ENCODE measurements at regions not wholly inside any gene's neighbourhood (a gene's known extent, or its start where the extent isn't known, plus 50 kb on each side); places are given as distances from the start of the nearest gene placed in this dataset.

- intact Hi-C loops (cut with DNase I), result no loop called here
- DNase-seq, result no peak
- 65% methylated on average over 2 of the region's 2 CpGs for WGBS
Observed at GRCh38 chr21:14753466-14754258, 207.5 kb upstream of the SAMSN1 start.

GRCh38 chr21:14753069-14753465 lies 207.0 kb upstream of the SAMSN1 start:
- ATAC-seq (no peak), DNase-seq (no peak)
- intact Hi-C loops (cut with DNase I), result no loop called here
- Histone ChIP-seq H3K4me3 (ENCODE audit: low read length) (no peak overlapping the region), H3K27ac (ENCODE audit: low read length) (no peak overlapping the region), H3K27me3 (ENCODE audit: control insufficient read depth, insufficient read depth) (no peaks in the 10 kb centered on the region), H3K4me1 (ENCODE audit: control insufficient read depth, insufficient read depth, low read length) (no peaks in the 10 kb centered on the region), H3K9me3 (ENCODE audit: control insufficient read depth, low read length) (no peaks in the 10 kb centered on the region)

More at GRCh38 chr21:14753466-14754258, 207.5 kb upstream of the SAMSN1 start:
- H3K4me1 ChIP-seq (ENCODE audit: control insufficient read depth, insufficient read depth, low read length), result no peaks in the 10 kb centered on the region
- no peak for ATAC-seq
- no peak overlapping the region for H3K27ac ChIP-seq (ENCODE audit: low read length)
- no peaks in the 10 kb centered on the region for H3K27me3 ChIP-seq (ENCODE audit: control insufficient read depth, insufficient read depth)
- H3K9me3 ChIP-seq (ENCODE audit: control insufficient read depth, low read length), result no peaks in the 10 kb centered on the region
- no peak overlapping the region for H3K4me3 ChIP-seq (ENCODE audit: low read length)

- intact Hi-C loops (cut with DNase I), result no loop called here
- DNase-seq (no peak), ATAC-seq (no peak)
- Histone ChIP-seq H3K9me3 (ENCODE audit: control insufficient read depth, low read length) (no peaks in the 10 kb centered on the region), H3K27ac (ENCODE audit: low read length) (no peak overlapping the region), H3K4me3 (ENCODE audit: low read length) (no peak overlapping the region), H3K27me3 (ENCODE audit: control insufficient read depth, insufficient read depth) (no peaks in the 10 kb centered on the region), H3K4me1 (ENCODE audit: control insufficient read depth, insufficient read depth, low read length) (no peaks in the 10 kb centered on the region)
Observed at GRCh38 chr21:14752345-14752909, 206.3 kb upstream of the SAMSN1 start.

GRCh38 chr21:14751602-14752344 lies 205.7 kb upstream of the SAMSN1 start:
- ATAC-seq (no peak), DNase-seq (no peak)
- 79% methylated on average over 2 of the region's 2 CpGs for WGBS
- Histone ChIP-seq H3K4me3 (ENCODE audit: low read length) (no peak overlapping the region), H3K27ac (ENCODE audit: low read length) (no peak overlapping the region), H3K27me3 (ENCODE audit: control insufficient read depth, insufficient read depth) (no peaks in the 10 kb centered on the region), H3K4me1 (ENCODE audit: control insufficient read depth, insufficient read depth, low read length) (no peaks in the 10 kb centered on the region), H3K9me3 (ENCODE audit: control insufficient read depth, low read length) (no peaks in the 10 kb centered on the region)
- intact Hi-C loops (cut with DNase I), result no loop called here

- DNase-seq, result no peak
- ATAC-seq, result no peak
- no peak overlapping the region for H3K4me3 ChIP-seq (ENCODE audit: low read length)
- 82% methylated on average over 3 of the region's 3 CpGs for WGBS
- no peak overlapping the region for H3K27ac ChIP-seq (ENCODE audit: low read length)
- intact Hi-C loops (cut with DNase I), result no loop called here
- H3K27me3 ChIP-seq (ENCODE audit: control insufficient read depth, insufficient read depth), result no peaks in the 10 kb centered on the region
- no peaks in the 10 kb centered on the region for H3K9me3 ChIP-seq (ENCODE audit: control insufficient read depth, low read length)
- no peaks in the 10 kb centered on the region for H3K4me1 ChIP-seq (ENCODE audit: control insufficient read depth, insufficient read depth, low read length)
Observed at GRCh38 chr21:14751011-14751410, 204.9 kb upstream of the SAMSN1 start.

GRCh38 chr21:14750041-14750440 lies 203.9 kb upstream of the SAMSN1 start:
- ATAC-seq (no peak), DNase-seq (no peak)
- no peaks in the 10 kb centered on the region for H3K4me1 ChIP-seq (ENCODE audit: control insufficient read depth, insufficient read depth, low read length)
- H3K27ac ChIP-seq (ENCODE audit: low read length), result no peak overlapping the region
- H3K4me3 ChIP-seq (ENCODE audit: low read length), result no peak overlapping the region
- no peaks in the 10 kb centered on the region for H3K27me3 ChIP-seq (ENCODE audit: control insufficient read depth, insufficient read depth)
- intact Hi-C loops (cut with DNase I), result no loop called here
- no peaks in the 10 kb centered on the region for H3K9me3 ChIP-seq (ENCODE audit: control insufficient read depth, low read length)

GRCh38 chr21:14748662-14749061 lies 202.5 kb upstream of the SAMSN1 start:
- Histone ChIP-seq H3K27ac (ENCODE audit: low read length) (no peak overlapping the region), H3K4me1 (ENCODE audit: control insufficient read depth, insufficient read depth, low read length) (no peaks in the 10 kb centered on the region), H3K9me3 (ENCODE audit: control insufficient read depth, low read length) (no peaks in the 10 kb centered on the region), H3K4me3 (ENCODE audit: low read length) (no peak overlapping the region), H3K27me3 (ENCODE audit: control insufficient read depth, insufficient read depth) (no peaks in the 10 kb centered on the region)
- 91% methylated on average over 2 of the region's 2 CpGs for WGBS
- DNase-seq (no peak), ATAC-seq (no peak)
- intact Hi-C loops (cut with DNase I), result no loop called here

- Histone ChIP-seq H3K4me1 (ENCODE audit: control insufficient read depth, insufficient read depth, low read length) (no peaks in the 10 kb centered on the region), H3K9me3 (ENCODE audit: control insufficient read depth, low read length) (no peaks in the 10 kb centered on the region), H3K4me3 (ENCODE audit: low read length) (no peak overlapping the region), H3K27me3 (ENCODE audit: control insufficient read depth, insufficient read depth) (no peaks in the 10 kb centered on the region), H3K27ac (ENCODE audit: low read length) (no peak overlapping the region)
- no peak for ATAC-seq
- WGBS, result 92% methylated on average over 1 of the region's 1 CpG
- DNase-seq, result no peak
- intact Hi-C loops (cut with DNase I), result no loop called here
Observed at GRCh38 chr21:14744368-14744767, 198.3 kb upstream of the SAMSN1 start.

GRCh38 chr21:14742119-14742518 lies 196.0 kb upstream of the SAMSN1 start:
- Histone ChIP-seq H3K27ac (ENCODE audit: low read length) (no peak overlapping the region), H3K9me3 (ENCODE audit: control insufficient read depth, low read length) (no peaks in the 10 kb centered on the region), H3K4me3 (ENCODE audit: low read length) (no peak overlapping the region), H3K27me3 (ENCODE audit: control insufficient read depth, insufficient read depth) (no peaks in the 10 kb centered on the region), H3K4me1 (ENCODE audit: control insufficient read depth, insufficient read depth, low read length) (no peaks in the 10 kb centered on the region)
- 80% methylated on average over 2 of the region's 2 CpGs for WGBS
- ATAC-seq (no peak), DNase-seq (no peak)
- intact Hi-C loops (cut with DNase I), result no loop called here

- no peak for ATAC-seq
- H3K27ac ChIP-seq (ENCODE audit: low read length), result no peak overlapping the region
- intact Hi-C loops (cut with DNase I), result no loop called here
- H3K9me3 ChIP-seq (ENCODE audit: control insufficient read depth, low read length), result no peaks in the 10 kb centered on the region
- no peak overlapping the region for H3K4me3 ChIP-seq (ENCODE audit: low read length)
- no peaks in the 10 kb centered on the region for H3K27me3 ChIP-seq (ENCODE audit: control insufficient read depth, insufficient read depth)
- WGBS, result 95% methylated on average over 1 of the region's 1 CpG
- H3K4me1 ChIP-seq (ENCODE audit: control insufficient read depth, insufficient read depth, low read length), result no peaks in the 10 kb centered on the region
- no peak for DNase-seq
Observed at GRCh38 chr21:14741256-14741655, 195.1 kb upstream of the SAMSN1 start.

GRCh38 chr21:14740692-14741091 lies 194.6 kb upstream of the SAMSN1 start:
- DNase-seq, result no peak
- no peaks in the 10 kb centered on the region for H3K9me3 ChIP-seq (ENCODE audit: control insufficient read depth, low read length)
- ATAC-seq, result no peak
- H3K27me3 ChIP-seq (ENCODE audit: control insufficient read depth, insufficient read depth), result no peaks in the 10 kb centered on the region
- intact Hi-C loops (cut with DNase I), result no loop called here
- H3K4me3 ChIP-seq (ENCODE audit: low read length), result no peak overlapping the region
- no peak overlapping the region for H3K27ac ChIP-seq (ENCODE audit: low read length)
- 38% methylated on average over 1 of the region's 1 CpG for WGBS
- H3K4me1 ChIP-seq (ENCODE audit: control insufficient read depth, insufficient read depth, low read length), result no peaks in the 10 kb centered on the region
